GM23338 (cell line): ENCODE measurements at regions not wholly inside any gene's neighbourhood (a gene's known extent, or its start where the extent isn't known, plus 50 kb on each side); places are given as distances from the start of the nearest gene placed in this dataset.

Source experiments
- ATAC-seq: fragments of 200-7000 bp; cut with Tn5 transposase; 3 replicates; pipeline ENCODE4 v1.9.1; 2020
- DNase-seq: peaks from one replicate; pipeline ENCODE4 v3.0.0-alpha.2; 2015; ENCODE audit warnings: low spot score
- H2AFZ ChIP-seq: fragments of 200-600 bp; sonication (generic); 2 replicates; pipeline ENCODE4 v1.8.0; 2016; ENCODE audit warnings: antibody characterized with exemption, mild to moderate bottlenecking, moderate library complexity
- H3F3A ChIP-seq: fragments of 200-600 bp; sonication (generic); replicated peaks from 2 replicates; pipeline ENCODE4 v1.8.0; 2017; ENCODE audit warnings: antibody characterized with exemption, mixed run types, low read depth
- H3K27ac ChIP-seq: fragments of 200-600 bp; sonication (generic); 2 replicates; pipeline ENCODE4 v1.6.1; 2016; ENCODE audit warnings: low read depth
- H3K27me3 ChIP-seq: fragments of 200-600 bp; sonication (generic); 2 replicates; pipeline ENCODE4 v1.8.0; 2016; ENCODE audit warnings: mild to moderate bottlenecking, mixed run types, moderate library complexity; ENCODE audit not compliant: insufficient read depth
- H3K36me3 ChIP-seq: fragments of 200-600 bp; sonication (generic); 2 replicates; pipeline ENCODE4 v1.8.0; 2016; ENCODE audit warnings: mild to moderate bottlenecking; ENCODE audit not compliant: insufficient read depth
- H3K4me1 ChIP-seq: fragments of 200-600 bp; sonication (generic); 2 replicates; pipeline ENCODE4 v1.8.0; 2016; ENCODE audit warnings: mild to moderate bottlenecking, moderate library complexity; ENCODE audit not compliant: insufficient read depth
- H3K4me2 ChIP-seq: fragments of 200-600 bp; sonication (generic); 2 replicates; pipeline ENCODE4 v1.7.1; 2017; ENCODE audit warnings: mixed run types
- H3K4me3 ChIP-seq: fragments of 200-600 bp; sonication (generic); 2 replicates; pipeline ENCODE4 v1.6.1; 2016; ENCODE audit warnings: mixed run types
- H3K79me2 ChIP-seq: fragments of 200-600 bp; sonication (generic); replicated peaks from 2 replicates; pipeline ENCODE4 v1.8.0; 2017; ENCODE audit warnings: mild to moderate bottlenecking; ENCODE audit not compliant: insufficient read depth
- H3K9me2 ChIP-seq: fragments of 200-600 bp; sonication (generic); 2 replicates; pipeline ENCODE4 v1.8.0; 2017; ENCODE audit not compliant: insufficient read depth
- H4K20me1 ChIP-seq: fragments of 200-600 bp; sonication (generic); replicated peaks from 2 replicates; pipeline ENCODE4 v1.8.0; 2017; ENCODE audit warnings: mild to moderate bottlenecking; ENCODE audit not compliant: insufficient read depth
- H3K27ac Mint-ChIP-seq: 2 replicates; pipeline ENCODE4 v1.8.0; 2020; ENCODE audit warnings: inconsistent platforms, mild to moderate bottlenecking, moderate library complexity, mixed read lengths
- H3K27me3 Mint-ChIP-seq: 3 replicates; pipeline ENCODE4 v1.8.0; 2022; ENCODE audit warnings: low read depth, mild to moderate bottlenecking, moderate library complexity, mixed read lengths, inconsistent platforms; ENCODE audit not compliant: insufficient read depth, poor library complexity
- H3K36me3 Mint-ChIP-seq: 3 replicates; pipeline ENCODE4 v1.8.0; 2021; ENCODE audit warnings: low read depth, mild to moderate bottlenecking, inconsistent platforms, moderate library complexity, mixed read lengths
- H3K4me1 Mint-ChIP-seq: 3 replicates; pipeline ENCODE4 v1.8.0; 2020; ENCODE audit warnings: mild to moderate bottlenecking, inconsistent platforms, mixed read lengths
- H3K4me3 Mint-ChIP-seq: 3 replicates; pipeline ENCODE4 v1.8.0; 2021; ENCODE audit warnings: moderate library complexity, mild to moderate bottlenecking, inconsistent platforms, mixed read lengths
- H3K9me3 Mint-ChIP-seq: 3 replicates; pipeline ENCODE4 v1.8.0; 2020; ENCODE audit warnings: moderate library complexity, mild to moderate bottlenecking, inconsistent platforms, mixed read lengths
- CREB1 ChIP-seq: fragments of 250-450 bp; sonication (Bioruptor Pico); IDR thresholded peaks from 2 replicates; pipeline ENCODE4 v1.5.0; 2020; ENCODE audit warnings: low read depth, mild to moderate bottlenecking, moderate library complexity
- ETS1 ChIP-seq: IDR thresholded peaks from 2 replicates; pipeline ENCODE4 v1.6.1; 2016; ENCODE audit warnings: antibody characterized with exemption
- EZH2 ChIP-seq: fragments of 200-600 bp; sonication (generic); IDR thresholded peaks from one replicate; pipeline ENCODE4 v1.8.0; 2017; ENCODE audit warnings: antibody characterized with exemption, mild to moderate bottlenecking, low read depth; ENCODE audit not compliant: unreplicated experiment
- EZH2phosphoT487 ChIP-seq: fragments of 200-600 bp; sonication (generic); IDR thresholded peaks from one replicate; pipeline ENCODE4 v1.8.1; 2018; ENCODE audit warnings: antibody characterized with exemption; ENCODE audit not compliant: unreplicated experiment
- JUNB ChIP-seq: IDR thresholded peaks from one replicate; pipeline ENCODE4 v1.6.1; 2016; ENCODE audit warnings: antibody characterized with exemption; ENCODE audit not compliant: unreplicated experiment
- NANOG ChIP-seq: IDR thresholded peaks from 2 replicates; pipeline ENCODE4 v1.6.1; 2016; ENCODE audit warnings: antibody characterized with exemption, borderline replicate concordance
- POLR2AphosphoS5 ChIP-seq: IDR thresholded peaks from 2 replicates; pipeline ENCODE4 v1.6.1; 2016; ENCODE audit warnings: antibody characterized with exemption, low read depth
- STAT1 ChIP-seq: IDR thresholded peaks from one replicate; pipeline ENCODE4 v1.6.1; 2016; ENCODE audit warnings: antibody characterized with exemption; ENCODE audit not compliant: unreplicated experiment
- ZNF114 ChIP-seq: fragments of 250-450 bp; sonication (Bioruptor Pico); IDR thresholded peaks from 2 replicates; pipeline ENCODE4 v1.5.0; 2020; ENCODE audit warnings: mild to moderate bottlenecking, moderate library complexity
- ZNF331 ChIP-seq: fragments of 250-450 bp; sonication (Bioruptor Pico); IDR thresholded peaks from 2 replicates; pipeline ENCODE4 v1.5.0; 2020; ENCODE audit warnings: low read depth, mild to moderate bottlenecking, moderate library complexity
- TF ChIP-seq, protein P1 (sequence below): fragments of 250-450 bp; sonication (Bioruptor Pico); IDR thresholded peaks from 2 replicates; pipeline ENCODE4 v1.5.0; 2020; ENCODE audit warnings: mild to moderate bottlenecking, moderate library complexity
- TF ChIP-seq, protein P2 (sequence below): IDR thresholded peaks from one replicate; pipeline ENCODE4 v1.6.1; 2018; ENCODE audit warnings: antibody characterized with exemption; ENCODE audit not compliant: unreplicated experiment
- TF ChIP-seq, protein P3 (sequence below), 2 experiments: fragments of 200-600 bp in 1 of 2; sonication (generic) in 1 of 2; conservative IDR thresholded peaks; 2 replicates each; pipeline versions ENCODE4 v1.5.1 to v1.6.1; 2016 to 2017; ENCODE audit warnings: antibody characterized with exemption in 2 of 2, low read depth in 2 of 2, mild to moderate bottlenecking in 2 of 2, moderate library complexity in 1 of 2

DNA sequence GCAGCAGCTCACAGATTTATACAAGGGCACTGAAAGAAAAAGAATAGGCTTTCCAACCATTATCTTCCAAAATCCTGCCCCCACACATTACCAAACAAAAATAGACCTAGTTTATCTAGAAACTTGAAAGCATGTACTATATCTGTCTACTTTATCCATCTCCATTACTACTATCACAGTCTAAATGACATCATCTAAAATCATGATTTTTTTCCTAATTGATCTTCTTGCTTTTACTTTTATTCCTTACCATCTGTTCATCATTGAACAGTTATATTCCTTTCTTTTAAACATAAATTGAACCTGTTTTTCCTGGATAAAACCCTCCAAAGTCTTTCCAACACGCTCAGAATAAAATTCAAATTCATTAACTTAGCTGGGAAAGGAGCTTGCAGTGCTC is 414.7 kb downstream of the KCTD12 start:
- Mint-ChIP-seq H3K4me1 (peaks cover 14% of the 10 kb centered on the region), H3K36me3 (no peaks in the 10 kb centered on the region), H3K27ac (no peak overlapping the region), H3K27me3 (no peaks in the 10 kb centered on the region), H3K9me3 (no peaks in the 10 kb centered on the region; the same call in 2 of the 3 replicates), H3K4me3 (no peak overlapping the region)
- Histone ChIP-seq H2AFZ (no peak overlapping the region), H3K4me2 (no peak overlapping the region), H3K4me1 (peaks cover 21% of the 10 kb centered on the region), H3K79me2 (no peaks in the 10 kb centered on the region), H3K27me3 (no peaks in the 10 kb centered on the region), H3K4me3 (no peak overlapping the region), H3F3A (no peaks in the 10 kb centered on the region), H3K9me2 (no peaks in the 10 kb centered on the region), H3K36me3 (no peaks in the 10 kb centered on the region), H3K27ac (no peak overlapping the region), H4K20me1 (no peaks in the 10 kb centered on the region)
- TF ChIP-seq POLR2AphosphoS5: no peak
- TF ChIP-seq, protein P1, sequence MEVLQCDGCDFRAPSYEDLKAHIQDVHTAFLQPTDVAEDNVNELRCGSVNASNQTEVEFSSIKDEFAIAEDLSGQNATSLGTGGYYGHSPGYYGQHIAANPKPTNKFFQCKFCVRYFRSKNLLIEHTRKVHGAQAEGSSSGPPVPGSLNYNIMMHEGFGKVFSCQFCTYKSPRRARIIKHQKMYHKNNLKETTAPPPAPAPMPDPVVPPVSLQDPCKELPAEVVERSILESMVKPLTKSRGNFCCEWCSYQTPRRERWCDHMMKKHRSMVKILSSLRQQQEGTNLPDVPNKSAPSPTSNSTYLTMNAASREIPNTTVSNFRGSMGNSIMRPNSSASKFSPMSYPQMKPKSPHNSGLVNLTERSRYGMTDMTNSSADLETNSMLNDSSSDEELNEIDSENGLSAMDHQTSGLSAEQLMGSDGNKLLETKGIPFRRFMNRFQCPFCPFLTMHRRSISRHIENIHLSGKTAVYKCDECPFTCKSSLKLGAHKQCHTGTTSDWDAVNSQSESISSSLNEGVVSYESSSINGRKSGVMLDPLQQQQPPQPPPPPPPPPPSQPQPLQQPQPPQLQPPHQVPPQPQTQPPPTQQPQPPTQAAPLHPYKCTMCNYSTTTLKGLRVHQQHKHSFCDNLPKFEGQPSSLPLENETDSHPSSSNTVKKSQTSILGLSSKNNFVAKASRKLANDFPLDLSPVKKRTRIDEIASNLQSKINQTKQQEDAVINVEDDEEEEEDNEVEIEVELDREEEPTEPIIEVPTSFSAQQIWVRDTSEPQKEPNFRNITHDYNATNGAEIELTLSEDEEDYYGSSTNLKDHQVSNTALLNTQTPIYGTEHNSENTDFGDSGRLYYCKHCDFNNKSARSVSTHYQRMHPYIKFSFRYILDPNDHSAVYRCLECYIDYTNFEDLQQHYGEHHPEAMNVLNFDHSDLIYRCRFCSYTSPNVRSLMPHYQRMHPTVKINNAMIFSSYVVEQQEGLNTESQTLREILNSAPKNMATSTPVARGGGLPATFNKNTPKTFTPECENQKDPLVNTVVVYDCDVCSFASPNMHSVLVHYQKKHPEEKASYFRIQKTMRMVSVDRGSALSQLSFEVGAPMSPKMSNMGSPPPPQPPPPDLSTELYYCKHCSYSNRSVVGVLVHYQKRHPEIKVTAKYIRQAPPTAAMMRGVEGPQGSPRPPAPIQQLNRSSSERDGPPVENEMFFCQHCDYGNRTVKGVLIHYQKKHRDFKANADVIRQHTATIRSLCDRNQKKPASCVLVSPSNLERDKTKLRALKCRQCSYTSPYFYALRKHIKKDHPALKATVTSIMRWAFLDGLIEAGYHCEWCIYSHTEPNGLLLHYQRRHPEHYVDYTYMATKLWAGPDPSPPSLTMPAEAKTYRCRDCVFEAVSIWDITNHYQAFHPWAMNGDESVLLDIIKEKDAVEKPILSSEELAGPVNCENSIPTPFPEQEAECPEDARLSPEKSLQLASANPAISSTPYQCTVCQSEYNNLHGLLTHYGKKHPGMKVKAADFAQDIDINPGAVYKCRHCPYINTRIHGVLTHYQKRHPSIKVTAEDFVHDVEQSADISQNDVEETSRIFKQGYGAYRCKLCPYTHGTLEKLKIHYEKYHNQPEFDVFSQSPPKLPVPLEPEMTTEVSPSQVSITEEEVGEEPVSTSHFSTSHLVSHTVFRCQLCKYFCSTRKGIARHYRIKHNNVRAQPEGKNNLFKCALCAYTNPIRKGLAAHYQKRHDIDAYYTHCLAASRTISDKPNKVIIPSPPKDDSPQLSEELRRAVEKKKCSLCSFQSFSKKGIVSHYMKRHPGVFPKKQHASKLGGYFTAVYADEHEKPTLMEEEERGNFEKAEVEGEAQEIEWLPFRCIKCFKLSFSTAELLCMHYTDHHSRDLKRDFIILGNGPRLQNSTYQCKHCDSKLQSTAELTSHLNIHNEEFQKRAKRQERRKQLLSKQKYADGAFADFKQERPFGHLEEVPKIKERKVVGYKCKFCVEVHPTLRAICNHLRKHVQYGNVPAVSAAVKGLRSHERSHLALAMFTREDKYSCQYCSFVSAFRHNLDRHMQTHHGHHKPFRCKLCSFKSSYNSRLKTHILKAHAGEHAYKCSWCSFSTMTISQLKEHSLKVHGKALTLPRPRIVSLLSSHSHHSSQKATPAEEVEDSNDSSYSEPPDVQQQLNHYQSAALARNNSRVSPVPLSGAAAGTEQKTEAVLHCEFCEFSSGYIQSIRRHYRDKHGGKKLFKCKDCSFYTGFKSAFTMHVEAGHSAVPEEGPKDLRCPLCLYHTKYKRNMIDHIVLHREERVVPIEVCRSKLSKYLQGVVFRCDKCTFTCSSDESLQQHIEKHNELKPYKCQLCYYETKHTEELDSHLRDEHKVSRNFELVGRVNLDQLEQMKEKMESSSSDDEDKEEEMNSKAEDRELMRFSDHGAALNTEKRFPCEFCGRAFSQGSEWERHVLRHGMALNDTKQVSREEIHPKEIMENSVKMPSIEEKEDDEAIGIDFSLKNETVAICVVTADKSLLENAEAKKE (CRISPR knock-in tag): no peak
- TF ChIP-seq ZNF331 (CRISPR knock-in tag): no peak
- TF ChIP-seq, protein P2, sequence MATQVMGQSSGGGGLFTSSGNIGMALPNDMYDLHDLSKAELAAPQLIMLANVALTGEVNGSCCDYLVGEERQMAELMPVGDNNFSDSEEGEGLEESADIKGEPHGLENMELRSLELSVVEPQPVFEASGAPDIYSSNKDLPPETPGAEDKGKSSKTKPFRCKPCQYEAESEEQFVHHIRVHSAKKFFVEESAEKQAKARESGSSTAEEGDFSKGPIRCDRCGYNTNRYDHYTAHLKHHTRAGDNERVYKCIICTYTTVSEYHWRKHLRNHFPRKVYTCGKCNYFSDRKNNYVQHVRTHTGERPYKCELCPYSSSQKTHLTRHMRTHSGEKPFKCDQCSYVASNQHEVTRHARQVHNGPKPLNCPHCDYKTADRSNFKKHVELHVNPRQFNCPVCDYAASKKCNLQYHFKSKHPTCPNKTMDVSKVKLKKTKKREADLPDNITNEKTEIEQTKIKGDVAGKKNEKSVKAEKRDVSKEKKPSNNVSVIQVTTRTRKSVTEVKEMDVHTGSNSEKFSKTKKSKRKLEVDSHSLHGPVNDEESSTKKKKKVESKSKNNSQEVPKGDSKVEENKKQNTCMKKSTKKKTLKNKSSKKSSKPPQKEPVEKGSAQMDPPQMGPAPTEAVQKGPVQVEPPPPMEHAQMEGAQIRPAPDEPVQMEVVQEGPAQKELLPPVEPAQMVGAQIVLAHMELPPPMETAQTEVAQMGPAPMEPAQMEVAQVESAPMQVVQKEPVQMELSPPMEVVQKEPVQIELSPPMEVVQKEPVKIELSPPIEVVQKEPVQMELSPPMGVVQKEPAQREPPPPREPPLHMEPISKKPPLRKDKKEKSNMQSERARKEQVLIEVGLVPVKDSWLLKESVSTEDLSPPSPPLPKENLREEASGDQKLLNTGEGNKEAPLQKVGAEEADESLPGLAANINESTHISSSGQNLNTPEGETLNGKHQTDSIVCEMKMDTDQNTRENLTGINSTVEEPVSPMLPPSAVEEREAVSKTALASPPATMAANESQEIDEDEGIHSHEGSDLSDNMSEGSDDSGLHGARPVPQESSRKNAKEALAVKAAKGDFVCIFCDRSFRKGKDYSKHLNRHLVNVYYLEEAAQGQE: no peak
- TF ChIP-seq STAT1: no peak
- TF ChIP-seq, protein P3, sequence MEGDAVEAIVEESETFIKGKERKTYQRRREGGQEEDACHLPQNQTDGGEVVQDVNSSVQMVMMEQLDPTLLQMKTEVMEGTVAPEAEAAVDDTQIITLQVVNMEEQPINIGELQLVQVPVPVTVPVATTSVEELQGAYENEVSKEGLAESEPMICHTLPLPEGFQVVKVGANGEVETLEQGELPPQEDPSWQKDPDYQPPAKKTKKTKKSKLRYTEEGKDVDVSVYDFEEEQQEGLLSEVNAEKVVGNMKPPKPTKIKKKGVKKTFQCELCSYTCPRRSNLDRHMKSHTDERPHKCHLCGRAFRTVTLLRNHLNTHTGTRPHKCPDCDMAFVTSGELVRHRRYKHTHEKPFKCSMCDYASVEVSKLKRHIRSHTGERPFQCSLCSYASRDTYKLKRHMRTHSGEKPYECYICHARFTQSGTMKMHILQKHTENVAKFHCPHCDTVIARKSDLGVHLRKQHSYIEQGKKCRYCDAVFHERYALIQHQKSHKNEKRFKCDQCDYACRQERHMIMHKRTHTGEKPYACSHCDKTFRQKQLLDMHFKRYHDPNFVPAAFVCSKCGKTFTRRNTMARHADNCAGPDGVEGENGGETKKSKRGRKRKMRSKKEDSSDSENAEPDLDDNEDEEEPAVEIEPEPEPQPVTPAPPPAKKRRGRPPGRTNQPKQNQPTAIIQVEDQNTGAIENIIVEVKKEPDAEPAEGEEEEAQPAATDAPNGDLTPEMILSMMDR (conservative IDR thresholded peaks at IDR 0.05; ENCODE audit: low read depth in 2 of 2): no peak
- TF ChIP-seq ZNF114 (CRISPR knock-in tag): no peak
- TF ChIP-seq CREB1 (CRISPR knock-in tag): no peak
- TF ChIP-seq EZH2phosphoT487: no peak
- TF ChIP-seq ETS1: no peak
- TF ChIP-seq EZH2: no peak
- no peak for TF ChIP-seq NANOG
- TF ChIP-seq JUNB: no peak
- DNase-seq: no peak
- ATAC-seq: no peak
